IMR-90 (cell line): ENCODE measurements at regions not wholly inside any gene's neighbourhood (a gene's known extent, or its start where the extent isn't known, plus 50 kb on each side); places are given as distances from the start of the nearest gene placed in this dataset.

Source experiments
- CEBPB ChIP-seq: IDR thresholded peaks from 2 replicates; pipeline ENCODE4 v1.6.1; 2012; ENCODE audit warnings: low read depth, low read length, improper control_type of control experiment
- CHD1 ChIP-seq: IDR thresholded peaks from 2 replicates; pipeline ENCODE4 v1.6.1; 2012; ENCODE audit warnings: low read depth, low read length, improper control_type of control experiment
- CTCF ChIP-seq: conservative IDR thresholded peaks from 2 replicates; pipeline ENCODE4 v1.5.1; 2012; ENCODE audit warnings: mild to moderate bottlenecking, low read depth, low read length, improper control_type of control experiment
- ELK1 ChIP-seq: fragments of 150-350 bp; IDR thresholded peaks from 2 replicates; pipeline ENCODE4 v1.6.1; 2016; ENCODE audit warnings: low read depth, mild to moderate bottlenecking, low read length, moderate library complexity, borderline replicate concordance
- FOS ChIP-seq: fragments of 150-350 bp; IDR thresholded peaks from 2 replicates; pipeline ENCODE4 v1.6.1; 2016; ENCODE audit warnings: low read depth, low read length
- MAFK ChIP-seq: IDR thresholded peaks from 2 replicates; pipeline ENCODE4 v1.6.1; 2012; ENCODE audit warnings: low read depth, low read length, improper control_type of control experiment
- MXI1 ChIP-seq: IDR thresholded peaks from 2 replicates; pipeline ENCODE4 v1.6.1; 2012; ENCODE audit warnings: low read depth, mild to moderate bottlenecking, low read length, moderate library complexity, borderline replicate concordance
- POLR2A ChIP-seq: IDR thresholded peaks from 2 replicates; pipeline ENCODE4 v1.6.1; 2012; ENCODE audit warnings: mild to moderate bottlenecking, low read depth, low read length
- RAD21 ChIP-seq: IDR thresholded peaks from 2 replicates; pipeline ENCODE4 v1.6.1; 2012; ENCODE audit warnings: low read length, improper control_type of control experiment
- RCOR1 ChIP-seq: IDR thresholded peaks from 2 replicates; pipeline ENCODE4 v1.6.1; 2012; ENCODE audit warnings: mild to moderate bottlenecking, low read length, improper control_type of control experiment; ENCODE audit not compliant: insufficient replicate concordance
- RFX5 ChIP-seq: IDR thresholded peaks from 2 replicates; pipeline ENCODE4 v1.8.0; 2012; ENCODE audit warnings: low read depth, mild to moderate bottlenecking, low read length, moderate library complexity
- USF2 ChIP-seq: fragments of 150-350 bp; IDR thresholded peaks from 2 replicates; pipeline ENCODE4 v1.6.1; 2017; ENCODE audit warnings: mild to moderate bottlenecking, antibody characterized with exemption, low read length, low read depth

GRCh38 chr2:147451902-147452515 is 392.8 kb upstream of the ACVR2A start:
- TF ChIP-seq CTCF (no peak), RAD21 (no peak), POLR2A (no peak), CHD1 (no peak), MAFK (no peak), RFX5 (no peak), FOS (no peak), USF2 (no peak), ELK1 (no peak), MXI1 (no peak), CEBPB (no peak), RCOR1 (no peak)
